GM21529 (cell line): ENCODE measurements at regions not wholly inside any gene's neighbourhood (a gene's known extent, or its start where the extent isn't known, plus 50 kb on each side); places are given as distances from the start of the nearest gene placed in this dataset.
"Not testable (repeated sequence)": the region's sequence is repeated elsewhere in the genome, so short reads cannot be mapped to it uniquely, and the experiment has no call there.

Source experiments
- ATAC-seq: cut with Tn5 transposase; IDR thresholded peaks from one replicate; pipeline ENCODE4 v1.9.1; 2021; ENCODE audit not compliant: unreplicated experiment

DNA sequence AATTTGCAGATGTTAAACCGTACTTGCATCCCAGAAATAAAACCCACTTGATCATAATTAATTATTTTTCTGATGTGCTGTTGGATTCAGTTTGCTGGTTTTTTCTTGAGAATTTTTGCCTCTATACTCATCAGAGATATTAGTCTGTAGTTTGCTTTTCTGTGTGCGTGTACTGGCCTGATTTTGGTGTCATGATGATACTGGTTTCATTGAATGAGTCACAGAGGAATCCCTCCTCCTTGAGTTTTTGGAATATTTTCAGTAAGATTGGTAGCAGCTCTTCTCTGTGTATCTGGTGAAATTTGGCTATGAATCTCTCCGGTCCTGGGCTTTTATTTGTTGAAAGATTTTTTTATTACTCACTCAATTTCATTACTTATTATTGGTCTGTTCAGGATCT, 100.4 kb upstream of the PMCH start:
- no peak for ATAC-seq

DNA sequence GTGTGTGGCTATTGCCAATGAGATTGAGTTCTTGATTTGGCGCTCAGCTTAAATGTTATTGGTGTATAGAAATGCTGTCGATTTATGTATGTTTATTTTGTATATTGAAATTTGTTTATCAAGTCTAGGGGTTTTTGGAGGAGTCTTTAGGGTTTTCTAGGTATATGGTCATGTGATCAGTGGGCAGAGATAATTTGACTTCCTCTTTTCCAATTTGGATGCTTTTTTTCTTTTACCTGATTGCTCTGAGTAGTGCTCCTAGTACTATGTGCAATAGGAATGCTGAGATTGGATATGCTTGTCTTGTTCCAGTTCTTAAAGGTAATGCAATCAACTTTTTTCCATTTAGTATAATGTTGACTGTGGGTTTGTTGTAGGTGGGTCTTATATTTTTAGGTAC, 99.8 kb upstream of the PMCH start:
- no peak for ATAC-seq

DNA sequence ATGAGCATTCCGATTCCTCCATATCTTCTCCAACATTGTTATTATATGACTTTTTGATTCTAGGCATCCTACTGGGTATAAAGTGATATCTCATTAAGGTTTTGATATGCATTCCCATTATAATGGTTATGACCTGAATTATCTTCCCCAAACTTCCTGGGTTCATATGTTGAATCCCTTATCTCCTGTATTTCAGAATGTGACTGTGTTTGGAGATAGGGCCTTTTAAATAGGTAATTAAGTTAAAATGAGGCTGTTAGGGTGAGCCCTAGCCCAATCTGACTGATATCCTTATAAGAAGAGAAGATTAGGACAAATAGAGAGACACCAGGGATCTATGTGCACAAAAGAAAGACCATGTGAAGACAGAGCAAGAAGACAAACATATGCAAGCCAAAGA, 96.9 kb upstream of the PMCH start:
- no peak for ATAC-seq

DNA sequence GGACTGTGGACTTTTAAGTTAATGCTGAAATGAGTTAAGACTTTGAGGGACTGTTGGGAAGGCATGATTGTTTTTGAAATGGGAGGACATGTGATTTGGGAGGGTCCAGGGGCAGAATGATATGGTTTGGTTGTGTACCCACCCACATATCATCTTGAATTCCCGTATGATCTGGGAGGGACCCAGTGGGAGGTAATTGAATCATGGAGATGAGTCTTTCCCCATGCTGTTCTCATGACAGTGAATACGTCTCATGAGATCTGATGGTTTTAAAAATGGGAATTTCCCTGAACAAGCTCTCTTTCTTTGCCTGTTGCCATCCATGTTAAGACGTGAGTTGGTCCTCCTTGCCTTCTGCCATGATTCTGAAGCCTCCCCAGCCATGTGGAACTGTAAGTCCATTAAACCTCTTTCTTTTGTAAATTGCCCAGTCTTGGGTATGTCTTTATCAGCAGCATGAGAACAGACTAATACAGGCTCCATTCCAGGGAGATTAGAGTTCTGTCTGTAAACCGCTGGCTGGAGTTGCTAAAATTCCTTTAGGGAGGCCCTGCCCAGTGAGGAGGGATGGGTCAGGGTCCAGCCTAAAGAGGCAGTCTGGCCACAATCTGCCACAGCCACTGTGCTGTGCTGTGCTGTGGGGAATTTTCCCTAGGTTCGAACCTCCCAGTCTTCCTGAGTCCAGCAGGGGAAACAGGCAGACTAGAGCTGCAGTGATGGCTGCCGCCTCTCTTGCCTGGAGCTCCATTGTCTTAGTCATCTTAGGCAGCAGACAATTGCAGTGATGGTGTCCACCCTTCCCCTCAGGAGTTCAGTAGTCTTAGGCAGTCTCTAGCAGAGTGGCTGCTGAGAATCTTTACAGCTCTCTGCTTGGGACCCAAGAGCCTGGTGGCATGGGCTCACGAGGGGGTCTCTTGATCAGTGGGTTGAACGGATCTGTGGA, 94.1 kb upstream of the PMCH start:
- not testable (repeated sequence) for ATAC-seq

DNA sequence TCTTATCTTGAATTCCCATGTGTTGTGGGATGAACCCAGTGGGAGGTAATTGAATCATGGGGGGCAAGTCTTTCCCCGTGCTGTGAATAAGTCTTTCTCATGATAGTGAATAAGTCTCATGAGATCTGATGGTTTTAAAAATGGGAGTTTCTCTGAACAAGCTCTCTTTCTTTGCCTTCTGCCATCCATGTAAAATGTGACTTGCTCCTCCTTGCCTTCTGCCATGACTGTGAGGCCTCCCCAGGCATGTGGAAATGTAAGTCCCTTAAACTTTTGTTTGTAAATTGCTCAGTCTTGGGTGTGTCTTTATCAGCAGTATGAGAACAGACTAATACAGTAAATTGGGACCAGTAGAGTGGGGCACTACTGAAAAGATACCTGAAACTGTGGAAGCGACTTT, 92.1 kb upstream of the PMCH start:
- not testable (repeated sequence) for ATAC-seq

DNA sequence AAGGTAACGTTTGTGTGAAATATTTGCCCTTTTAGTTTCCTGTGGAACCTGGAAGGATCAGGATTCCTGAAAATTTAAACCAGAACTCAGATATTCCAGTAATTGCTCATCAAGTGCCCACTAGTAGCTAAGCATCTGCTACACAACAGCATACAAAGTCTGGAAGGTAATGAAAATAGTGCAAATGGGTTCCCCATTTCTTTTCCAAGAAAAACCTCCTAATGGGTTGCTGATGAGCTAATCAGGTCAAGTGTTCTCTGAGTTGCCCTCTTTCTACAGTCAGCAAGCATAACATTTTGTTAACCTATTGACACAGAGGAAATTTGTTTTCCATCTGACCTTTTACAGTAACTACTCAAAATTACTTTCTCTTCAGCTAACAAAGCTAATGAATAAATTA, 83.6 kb upstream of the PMCH start:
- no peak for ATAC-seq

DNA sequence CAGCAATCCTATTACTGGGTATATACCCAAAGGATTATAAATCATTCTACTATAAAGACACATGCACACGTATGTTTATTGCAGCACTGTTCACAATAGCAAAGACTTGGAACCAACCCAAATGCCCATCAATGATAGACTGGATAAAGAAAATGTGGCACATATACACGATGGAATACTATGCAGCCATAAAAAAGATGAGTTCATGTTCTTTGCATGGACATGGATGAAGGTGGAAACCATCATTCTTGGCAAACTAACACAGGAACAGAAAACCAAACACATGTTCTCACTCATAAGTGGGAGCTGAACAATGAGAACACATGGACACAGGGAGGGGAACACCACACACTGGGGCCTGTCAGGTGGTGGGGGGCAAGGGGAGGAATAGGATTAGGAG, 58.1 kb upstream of the PMCH start:
- not testable (repeated sequence) for ATAC-seq

DNA sequence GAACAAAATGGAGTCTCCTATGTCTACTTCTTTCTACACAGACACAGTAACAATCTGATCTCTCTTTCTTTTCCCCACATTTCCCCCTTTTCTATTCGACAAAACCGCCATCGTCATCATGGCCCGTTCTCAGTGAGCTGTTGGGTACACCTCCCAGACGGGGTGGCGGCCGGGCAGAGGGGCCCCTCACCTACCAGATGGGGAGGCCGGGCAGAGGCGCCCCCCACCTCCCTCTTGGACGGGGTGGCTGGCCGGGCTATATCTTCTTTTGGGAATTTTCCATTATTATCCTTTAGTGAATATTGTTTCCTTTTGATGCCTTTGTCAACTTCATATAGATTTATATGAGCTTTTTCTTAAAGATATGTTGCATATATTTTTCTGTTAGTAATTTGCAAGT, 53.4 kb upstream of the PMCH start:
- ATAC-seq, result not testable (repeated sequence)

DNA sequence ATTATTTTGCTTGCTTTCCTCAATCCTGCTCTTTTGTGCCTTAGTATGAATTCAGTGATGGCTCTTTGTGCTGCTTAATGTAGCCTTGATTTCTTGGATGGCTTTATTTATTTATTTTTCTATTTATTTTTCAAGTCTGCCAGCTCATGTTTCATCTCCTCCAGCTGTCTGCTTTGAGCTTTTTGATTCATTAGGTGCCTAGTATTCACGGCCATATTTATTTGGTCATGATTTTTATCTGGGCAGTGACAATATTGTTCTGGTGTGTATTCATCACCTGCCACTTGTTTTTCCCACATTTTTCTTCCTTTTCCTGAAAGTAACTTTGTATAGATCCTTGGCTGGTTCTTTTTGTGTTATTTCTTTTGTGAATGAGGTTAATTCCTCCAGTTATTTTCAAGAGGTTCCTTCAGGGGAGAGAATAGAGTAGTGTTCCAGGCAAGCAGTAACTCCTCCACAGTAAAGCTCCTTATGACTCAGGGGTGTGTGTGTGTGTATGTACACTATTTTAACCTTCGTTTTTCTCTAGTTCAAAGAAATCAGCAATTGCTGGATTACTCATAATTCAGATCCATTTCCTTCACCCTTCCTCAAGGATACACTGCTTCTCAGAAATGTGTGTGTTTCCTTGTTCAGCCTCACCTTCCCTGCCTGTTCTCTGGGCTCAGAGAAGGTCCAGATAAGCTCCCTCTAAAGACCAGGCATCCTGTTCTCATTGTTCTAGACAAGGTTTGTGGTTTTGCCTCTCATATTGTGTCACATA, 51.6 kb upstream of the PMCH start:
- ATAC-seq, result no peak
